KG1 (cell line): ENCODE measurements at regions not wholly inside any gene's neighbourhood (a gene's known extent, or its start where the extent isn't known, plus 50 kb on each side); places are given as distances from the start of the nearest gene placed in this dataset.

Experiments
- DNase-seq: peaks from one replicate; lab custom pipeline; 2025; lab: John Stamatoyannopoulos, UW

- no peak for DNase-seq
These were observed 129.2 kb downstream of the UNC5CL start for GRCh38 chr6:40909811-40910210.

GRCh38 chr6:40907198-40907701 is 131.8 kb downstream of the UNC5CL start:
- DNase-seq: no peak

GRCh38 chr6:40906759-40907158 is 132.3 kb downstream of the UNC5CL start:
- no peak for DNase-seq

GRCh38 chr6:40904583-40905194 is 134.3 kb downstream of the UNC5CL start:
- no peak for DNase-seq

- no peak for DNase-seq
These were observed 135.6 kb downstream of the UNC5CL start for GRCh38 chr6:40903456-40903855.

- DNase-seq: no peak
These were observed 137.5 kb downstream of the UNC5CL start for GRCh38 chr6:40901322-40902055.

- DNase-seq: no peak
These were observed 138.2 kb downstream of the UNC5CL start for GRCh38 chr6:40900791-40901190.

GRCh38 chr6:40899684-40900155 is 139.3 kb downstream of the UNC5CL start:
- DNase-seq: no peak

GRCh38 chr6:40898073-40898472 is 140.9 kb downstream of the UNC5CL start:
- DNase-seq: no peak

- no peak for DNase-seq
These were observed 141.5 kb downstream of the UNC5CL start for GRCh38 chr6:40897390-40898003.

GRCh38 chr6:40896696-40897095 is 142.3 kb downstream of the UNC5CL start:
- DNase-seq: no peak

GRCh38 chr6:40894962-40895799 is 143.8 kb downstream of the UNC5CL start:
- no peak for DNase-seq

GRCh38 chr6:40893021-40893420 is 146.0 kb downstream of the UNC5CL start:
- no peak for DNase-seq

- no peak for DNase-seq
These were observed 146.8 kb downstream of the UNC5CL start for GRCh38 chr6:40892223-40892622.

GRCh38 chr6:40891686-40892085 is 147.3 kb downstream of the UNC5CL start:
- DNase-seq: no peak

- DNase-seq: no peak
These were observed 147.9 kb downstream of the UNC5CL start for GRCh38 chr6:40891131-40891530.

- DNase-seq: no peak
These were observed 149.7 kb downstream of the UNC5CL start for GRCh38 chr6:40889137-40889832.

GRCh38 chr6:40888456-40888990 is 150.5 kb downstream of the UNC5CL start:
- no peak for DNase-seq

- DNase-seq: no peak
These were observed 151.2 kb downstream of the UNC5CL start for GRCh38 chr6:40887792-40888340.

- DNase-seq: no peak
These were observed 151.8 kb downstream of the UNC5CL start for GRCh38 chr6:40887079-40887791.
